A549 (cell line): ENCODE measurements at regions not wholly inside any gene's neighbourhood (a gene's known extent, or its start where the extent isn't known, plus 50 kb on each side); places are given as distances from the start of the nearest gene placed in this dataset.
A peak's percentile ranks its signal among the peaks of the same experiment; 100 is the strongest.

ENCODE experiments used
- ATAC-seq, 2 experiments: fragments of 200-7000 bp in 1 of 2; fragments of >200 bp in 1 of 2; cut with Nextera tagmentation in 1 of 2; cut with Tn5 transposase in 1 of 2; 3 replicates each; pipeline versions ENCODE4 v1.8.0 to v1.9.1; 2018 to 2020; ENCODE audit warnings: mild to moderate bottlenecking in 1 of 2, moderate library complexity in 1 of 2
- CTCF ChIA-PET: fragments of 300-600 bp; sonication (Branson Sonifier 250); formaldehyde crosslinking; extraction: SDS; loops from one replicate; lab custom pipeline; 2021; ENCODE audit warnings: antibody characterized with exemption, inconsistent platforms; lab: Yijun Ruan, JAX
- POLR2A ChIA-PET: fragments of 350-600 bp; formaldehyde crosslinking; extraction: SDS; loops from one replicate; lab custom pipeline; 2021; ENCODE audit warnings: antibody characterized with exemption, inconsistent platforms; lab: Yijun Ruan, JAX
- DNase-seq, 2 experiments: peaks; one replicate each; pipeline versions ENCODE4 v3.0.0 to v3.0.0-alpha.2; 2011 to 2016; ENCODE audit warnings: low read depth in 1 of 2, low spot score in 1 of 2
- FAIRE-seq: peaks from 2 replicates; lab custom pipeline; 2011; peaks lifted over from hg19 to GRCh38; lab: Jason Lieb, UNC
- H3K27ac ChIP-seq, 2 experiments: fragments of >200 bp; sonication (Bioruptor Twin); formaldehyde crosslinking; 3 replicates each; pipeline ENCODE4 v1.5.1; 2016 to 2017
- H3K4me1 ChIP-seq: fragments of >200 bp; sonication (Bioruptor Twin); formaldehyde crosslinking; 3 replicates; pipeline ENCODE4 v1.6.1; 2016
- H3K4me2 ChIP-seq: fragments of >200 bp; sonication (Bioruptor Twin); formaldehyde crosslinking; 3 replicates; pipeline ENCODE4 v1.6.1; 2016
- H3K4me3 ChIP-seq: fragments of >200 bp; sonication (Bioruptor Twin); formaldehyde crosslinking; 3 replicates; pipeline ENCODE4 v1.5.1; 2016
- H3K9me3 ChIP-seq: fragments of >200 bp; sonication (Bioruptor Twin); formaldehyde crosslinking; 3 replicates; pipeline ENCODE4 v1.6.1; 2016
- ATOH8 ChIP-seq: fragments of 250-450 bp; sonication (Bioruptor Pico); IDR thresholded peaks from 2 replicates; pipeline ENCODE4 v1.5.0; 2020; ENCODE audit warnings: low read depth, mild to moderate bottlenecking, moderate library complexity
- BCL3 ChIP-seq: fragments of >200 bp; sonication (Bioruptor Twin); formaldehyde crosslinking; IDR thresholded peaks from 3 replicates; pipeline ENCODE4 v1.6.1; 2016
- EP300 ChIP-seq, 2 experiments: fragments of >200 bp; sonication (Bioruptor Twin); formaldehyde crosslinking; IDR thresholded peaks; 2 replicates in 1 of 2; 3 replicates in 1 of 2; pipeline ENCODE4 v1.6.1; 2016 to 2017
- ESRRA ChIP-seq: fragments of 150-350 bp; IDR thresholded peaks from 2 replicates; pipeline ENCODE4 v1.6.1; 2014; ENCODE audit warnings: mild to moderate bottlenecking, low read length, borderline replicate concordance
- GATA3 ChIP-seq: IDR thresholded peaks from 2 replicates; pipeline ENCODE4 v1.6.1; 2012; ENCODE audit warnings: borderline replicate concordance
- HOXB5 ChIP-seq: fragments of 250-450 bp; sonication (Bioruptor Pico); IDR thresholded peaks from 2 replicates; pipeline ENCODE4 v1.5.0; 2020; ENCODE audit warnings: mild to moderate bottlenecking, moderate library complexity
- KDM5A ChIP-seq: fragments of 200-600 bp; sonication (generic); IDR thresholded peaks from 2 replicates; pipeline ENCODE4 v1.6.1; 2016; ENCODE audit warnings: antibody characterized with exemption, mild to moderate bottlenecking
- MAFK ChIP-seq: fragments of 450-650 bp; IDR thresholded peaks from 2 replicates; pipeline ENCODE4 v1.6.1; 2014; ENCODE audit not compliant: partially characterized antibody
- NFE2L2 ChIP-seq: fragments of 150-350 bp; conservative IDR thresholded peaks from 2 replicates; pipeline ENCODE4 v1.6.1; 2014; ENCODE audit warnings: low read length
- POLR2A ChIP-seq: IDR thresholded peaks from 2 replicates; pipeline ENCODE4 v1.6.1; 2012; ENCODE audit warnings: mild to moderate bottlenecking, low read length
- REST ChIP-seq: fragments of 200-600 bp; sonication (generic); IDR thresholded peaks from 2 replicates; pipeline ENCODE4 v1.6.1; 2016; ENCODE audit warnings: antibody characterized with exemption, mild to moderate bottlenecking, moderate library complexity
- SREBF2 ChIP-seq: fragments of 450-650 bp; IDR thresholded peaks from 2 replicates; pipeline ENCODE4 v1.6.1; 2014; ENCODE audit warnings: mild to moderate bottlenecking, moderate library complexity
- TFCP2L1 ChIP-seq: fragments of 250-450 bp; sonication (Bioruptor Pico); IDR thresholded peaks from 2 replicates; pipeline ENCODE4 v1.5.0; 2021; ENCODE audit warnings: mild to moderate bottlenecking
- ZSCAN20 ChIP-seq: fragments of 250-450 bp; sonication (Bioruptor Pico); IDR thresholded peaks from 2 replicates; pipeline ENCODE4 v1.8.0; 2022; ENCODE audit warnings: mild to moderate bottlenecking, moderate library complexity
- WGBS: methylation state at CpG from one replicate; pipeline ENCODE4 v1.1.6; 2017; ENCODE audit errors: missing lambda C conversion rate; 5-methylcytosine and 5-hydroxymethylcytosine counted together
- TF ChIP-seq, protein P1 (sequence below): fragments of 450-650 bp; IDR thresholded peaks from 2 replicates; pipeline ENCODE4 v1.6.1; 2014; ENCODE audit warnings: antibody characterized with exemption
- TF ChIP-seq, protein P2 (sequence below): fragments of 250-450 bp; sonication (Bioruptor Pico); IDR thresholded peaks from 2 replicates; pipeline ENCODE4 v1.5.0; 2021; ENCODE audit warnings: mild to moderate bottlenecking, moderate library complexity, borderline replicate concordance

DNA sequence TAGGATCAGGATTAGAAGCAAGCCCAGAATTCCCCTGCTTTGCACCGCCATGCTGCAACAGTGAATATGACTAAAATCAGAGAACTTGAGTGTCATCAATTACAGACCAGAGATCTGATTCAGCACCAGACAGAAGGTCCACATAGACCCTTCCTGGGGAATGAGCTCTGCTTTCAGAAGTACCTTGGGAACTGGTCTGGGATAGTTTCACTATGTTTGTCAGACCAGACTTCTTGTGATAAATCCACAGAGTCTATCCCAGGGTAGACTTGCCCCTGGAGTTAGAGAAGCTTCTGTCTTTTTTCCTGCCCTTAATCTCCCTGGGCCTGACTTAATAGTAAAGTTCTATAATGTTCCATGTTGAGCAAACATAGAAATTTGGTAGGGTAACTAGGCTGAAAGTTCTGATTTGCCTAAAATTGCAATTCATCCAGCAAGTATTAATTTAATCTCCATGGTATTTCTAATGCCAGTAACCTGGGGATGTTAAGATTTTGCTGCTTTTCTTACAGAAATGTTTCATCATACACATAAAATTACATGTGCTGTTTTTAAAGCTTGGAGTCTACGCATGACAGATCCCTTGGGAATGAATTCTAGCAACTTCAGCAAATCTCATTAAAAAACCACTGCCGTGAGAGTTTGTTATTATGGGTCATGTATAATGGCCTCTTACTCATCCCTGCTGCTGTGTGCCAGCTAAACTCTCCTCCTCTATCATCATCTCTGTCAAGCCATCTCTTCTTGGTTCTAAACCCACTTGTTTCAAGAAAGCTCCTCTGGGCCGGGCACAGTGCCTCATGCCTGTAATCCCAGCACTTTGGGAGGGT lies 61.3 kb upstream of the METAP2 start:
- TF ChIP-seq SREBF2 = no peak
- peak; percentile 73 for TF ChIP-seq MAFK
- no peak for TF ChIP-seq POLR2A
- no peak for TF ChIP-seq NFE2L2
- no peak for TF ChIP-seq EP300 (IDR thresholded peaks at IDR 0.05)
- TF ChIP-seq BCL3 = no peak
- ChIA-PET POLR2A (interaction anchor here (1.3 kb wide), 1 partner anchor 61 kb away, joined by 6 read pairs; the partner anchor contains the start of gene METAP2), CTCF (interaction anchor here (1.5 kb wide), 1 partner anchor 17 kb away, joined by 3 read pairs; no protein-coding TSS in a partner anchor)
- H3K4me2 ChIP-seq = no peak overlapping the region
- FAIRE-seq = no peak
- no peak for DNase-seq
- H3K27ac ChIP-seq = no peak overlapping the region
- no peaks in the 10 kb centered on the region for H3K9me3 ChIP-seq
- no peaks in the 10 kb centered on the region for H3K4me1 ChIP-seq
- 51% methylated on average over 4 of the region's 4 CpGs for WGBS
- peak; percentile 22 to 39; a peak in 1 of 6 replicates for ATAC-seq
- no peak overlapping the region for H3K4me3 ChIP-seq

- TF ChIP-seq ZSCAN20 = no peak
- no peak for TF ChIP-seq ESRRA
- TF ChIP-seq HOXB5 (CRISPR knock-in tag) = no peak
- no peak for TF ChIP-seq TFCP2L1 (CRISPR knock-in tag)
- TF ChIP-seq POLR2A = no peak
- TF ChIP-seq NFE2L2 = no peak
- TF ChIP-seq GATA3 = no peak
- TF ChIP-seq, protein P1, sequence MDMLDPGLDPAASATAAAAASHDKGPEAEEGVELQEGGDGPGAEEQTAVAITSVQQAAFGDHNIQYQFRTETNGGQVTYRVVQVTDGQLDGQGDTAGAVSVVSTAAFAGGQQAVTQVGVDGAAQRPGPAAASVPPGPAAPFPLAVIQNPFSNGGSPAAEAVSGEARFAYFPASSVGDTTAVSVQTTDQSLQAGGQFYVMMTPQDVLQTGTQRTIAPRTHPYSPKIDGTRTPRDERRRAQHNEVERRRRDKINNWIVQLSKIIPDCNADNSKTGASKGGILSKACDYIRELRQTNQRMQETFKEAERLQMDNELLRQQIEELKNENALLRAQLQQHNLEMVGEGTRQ = no peak
- no peak for TF ChIP-seq KDM5A
- no peak for TF ChIP-seq ATOH8 (CRISPR knock-in tag)
- no peak for TF ChIP-seq REST
- TF ChIP-seq, protein P2, sequence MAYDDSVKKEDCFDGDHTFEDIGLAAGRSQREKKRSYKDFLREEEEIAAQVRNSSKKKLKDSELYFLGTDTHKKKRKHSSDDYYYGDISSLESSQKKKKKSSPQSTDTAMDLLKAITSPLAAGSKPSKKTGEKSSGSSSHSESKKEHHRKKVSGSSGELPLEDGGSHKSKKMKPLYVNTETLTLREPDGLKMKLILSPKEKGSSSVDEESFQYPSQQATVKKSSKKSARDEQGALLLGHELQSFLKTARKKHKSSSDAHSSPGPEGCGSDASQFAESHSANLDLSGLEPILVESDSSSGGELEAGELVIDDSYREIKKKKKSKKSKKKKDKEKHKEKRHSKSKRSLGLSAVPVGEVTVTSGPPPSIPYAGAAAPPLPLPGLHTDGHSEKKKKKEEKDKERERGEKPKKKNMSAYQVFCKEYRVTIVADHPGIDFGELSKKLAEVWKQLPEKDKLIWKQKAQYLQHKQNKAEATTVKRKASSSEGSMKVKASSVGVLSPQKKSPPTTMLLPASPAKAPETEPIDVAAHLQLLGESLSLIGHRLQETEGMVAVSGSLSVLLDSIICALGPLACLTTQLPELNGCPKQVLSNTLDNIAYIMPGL (CRISPR knock-in tag) = no peak
- TF ChIP-seq, all 56 proteins: peak for 0
- no peaks in the 10 kb centered on the region for H3K9me3 ChIP-seq
- no peak overlapping the region for H3K4me2 ChIP-seq
- H3K4me3 ChIP-seq = no peak overlapping the region
- CTCF ChIA-PET = interaction anchor here (1.5 kb wide), 1 partner anchor 18 kb away, joined by 3 read pairs; no protein-coding TSS in a partner anchor
- POLR2A ChIA-PET = no interaction called here
- ATAC-seq (no peak), DNase-seq (no peak), FAIRE-seq (peak; percentile 49)
- H3K4me1 ChIP-seq = no peaks in the 10 kb centered on the region
- no peak overlapping the region for H3K27ac ChIP-seq
- WGBS = 69% methylated on average over 3 of the region's 3 CpGs
Observed at GRCh38 chr12:95413576-95413975, 60.4 kb upstream of the METAP2 start.
